Ureter (tissue), 1 donor: ENCODE measurements at regions not wholly inside any gene's neighbourhood (a gene's known extent, or its start where the extent isn't known, plus 50 kb on each side); places are given as distances from the start of the nearest gene placed in this dataset.

Experiments
- DNase-seq: peaks from one replicate; pipeline ENCODE4 v3.0.0-alpha.2; 2020; ENCODE audit warnings: low spot score
- donor health status: DM: yes; HTN: yes; CAD: no.

GRCh38 chr2:126568734-126569133 lies 87.2 kb upstream of the GYPC start:
- no peak for DNase-seq

- DNase-seq: no peak
Measured at GRCh38 chr2:126571403-126571802, 84.6 kb upstream of the GYPC start.

- no peak for DNase-seq
Measured at GRCh38 chr2:126575631-126576030, 80.3 kb upstream of the GYPC start.

- no peak for DNase-seq
Measured at GRCh38 chr2:126579868-126580267, 76.1 kb upstream of the GYPC start.

GRCh38 chr2:126586317-126586716 lies 69.6 kb upstream of the GYPC start:
- DNase-seq: no peak

GRCh38 chr2:126599062-126599461 lies 56.9 kb upstream of the GYPC start:
- DNase-seq: no peak

GRCh38 chr2:126600742-126601141 lies 55.2 kb upstream of the GYPC start:
- DNase-seq: no peak

- no peak for DNase-seq
Measured at GRCh38 chr2:126602334-126602733, 53.6 kb upstream of the GYPC start.
